Heart right ventricle (tissue), 16 donors: ENCODE measurements at regions not wholly inside any gene's neighbourhood (a gene's known extent, or its start where the extent isn't known, plus 50 kb on each side); places are given as distances from the start of the nearest gene placed in this dataset.

ENCODE experiments used
- ATAC-seq, 8 donors: fragments of 200-7000 bp; cut with Tn5 transposase; one replicate each; pipeline ENCODE4 v1.9.1; 2020; ENCODE audit warnings: mild to moderate bottlenecking in 8 of 8, moderate library complexity in 8 of 8, moderate number of reproducible peaks in 1 of 8
- DNase-seq, 2 donors: peaks; one replicate each; pipeline ENCODE4 v3.0.0-alpha.2; 2020
- H3K27ac ChIP-seq, 10 donors: fragments of 200-600 bp; sonication (generic) in 2 of 10; one replicate each; pipeline versions ENCODE4 v1.5.0 to v1.8.0; 2020 to 2022; ENCODE audit warnings: mild to moderate bottlenecking in 3 of 10
- H3K27me3 ChIP-seq, 7 donors: fragments of 200-600 bp; one replicate each; pipeline ENCODE4 v1.8.0; 2021 to 2022; ENCODE audit warnings: mild to moderate bottlenecking in 2 of 7
- H3K36me3 ChIP-seq, 9 donors: fragments of 200-600 bp; sonication (generic) in 1 of 9; one replicate each; pipeline versions ENCODE4 v1.5.0 to v1.8.0; 2020 to 2022; ENCODE audit warnings: mild to moderate bottlenecking in 2 of 9
- H3K4me1 ChIP-seq, 9 donors: fragments of 200-600 bp; sonication (generic) in 1 of 9; one replicate each; pipeline versions ENCODE4 v1.5.0 to v1.8.0; 2020 to 2022; ENCODE audit warnings: mild to moderate bottlenecking in 4 of 9
- H3K4me3 ChIP-seq, 10 donors: fragments of 200-600 bp; sonication (generic) in 2 of 10; one replicate each; pipeline versions ENCODE4 v1.5.0 to v1.8.0; 2020 to 2022; ENCODE audit warnings: mild to moderate bottlenecking in 7 of 10, moderate library complexity in 2 of 10
- H3K9me3 ChIP-seq, 11 donors: fragments of 200-600 bp in 10 of 11; sonication (generic) in 2 of 11; one replicate each; pipeline versions ENCODE4 v1.5.0 to v1.8.0; 2013 to 2022; ENCODE audit warnings: mild to moderate bottlenecking in 2 of 11, control low read depth in 1 of 11, moderate library complexity in 1 of 11
- CTCF ChIP-seq, 9 donors: fragments of 200-600 bp; sonication (generic) in 2 of 9; IDR thresholded peaks; one replicate each; pipeline versions ENCODE4 v1.5.0 to v1.8.0; 2021 to 2022; ENCODE audit warnings: antibody characterized with exemption in 9 of 9, mild to moderate bottlenecking in 5 of 9, moderate library complexity in 1 of 9
- WGBS, 2 donors: extraction: QIAGEN DNeasy Blood & Tissue Kit; methylation state at CpG; one replicate each; pipeline ENCODE4 v1.1.7; 2013; ENCODE audit warnings: inconsistent platforms in 1 of 2; 5-methylcytosine and 5-hydroxymethylcytosine counted together
- intact Hi-C, 10 donors: fragments of 100-400 bp; cut with DNase I; formaldehyde crosslinking; loops; one replicate each; pipeline versions ENCODE4 v1.11.1 to v1.14.2; 2022
- donor health status: Arrhythmogenic right ventricular cardiomyopathy.
- donor health status: ischemic (EF 13 %, LVEDD 7.1; RV severe dilation, severe dysfunction).
- donor health status: healthy with polysubstance abuse.
- donor health status: DM: no; HTN: yes; CAD: no.
- donor health status: DM: no; HTN: no; CAD: no.
- donor health status: ischemic (EF 25% LVEDD 6.9; RV normal size, moderate dysfunction).
- donor health status: ischemic (EF 25% LVEDD 5.7; RV mildly dilated, moderate dysfunction).
- donor health status: healthy.
- donor health status: DM: yes; HTN: yes; CAD: no.
- donor health status: Ischemic cardiomyopathy.
- donor health status: ischemic (EF 35%, LVEDD 5.7; RV mildly dilated, moderate dysfunction).
- donor health status: nonischemic (EF 11% LVEDD 7.7; RV severe dilation, severe dysfunction).
- donor health status: DM: yes; HTN: yes; CAD: no.
- donor health status: PGD.
- donor health status: ischemic (EF 29% LVEDD 5.4; RV normal size, mild dysfunction).
- donor health status: nonischemic (EF 23%, LVEDD 6.1; RV moderate dilation, normal function).

GRCh38 chr15:77824361-77825251 is 191.9 kb upstream of the LINGO1 start:
- ATAC-seq (no peak), DNase-seq (no peak)
- H3K27ac ChIP-seq, result no peak overlapping the region
- WGBS, 2 donors, result 81 to 82% methylated on average over 13 of the region's 13 CpGs
- no peak overlapping the region for H3K4me3 ChIP-seq
- H3K4me1 ChIP-seq, result peaks cover 0 to 8% (median 4%) of the 10 kb centered on the region in 9 donors
- no peaks in the 10 kb centered on the region for H3K9me3 ChIP-seq
- peaks cover 12 to 38% (median 35%) of the 10 kb centered on the region in 7 donors for H3K27me3 ChIP-seq
- no peaks in the 10 kb centered on the region for H3K36me3 ChIP-seq
- TF ChIP-seq CTCF (IDR thresholded peaks at IDR 0.05), result no peak
- intact Hi-C loops, result loop anchor here in 4 of 10 donors (5.0 to 10.0 kb wide), 4 partner anchors 160 to 720 kb away; partner anchors contain the start of gene LINGO1 (in 1 of the 4)

- no peaks in the 10 kb centered on the region for H3K36me3 ChIP-seq
- peaks cover 17 to 45% (median 42%) of the 10 kb centered on the region in 7 donors for H3K27me3 ChIP-seq
- no peak overlapping the region for H3K27ac ChIP-seq
- DNase-seq, result no peak
- no peak overlapping the region for H3K4me3 ChIP-seq
- 85% methylated on average over 4 of the region's 4 CpGs for WGBS, 2 donors
- no peak for TF ChIP-seq CTCF (IDR thresholded peaks at IDR 0.05)
- H3K9me3 ChIP-seq, result no peaks in the 10 kb centered on the region
- peaks cover 0 to 9% (median 4%) of the 10 kb centered on the region in 9 donors for H3K4me1 ChIP-seq
- ATAC-seq, result no peak
- intact Hi-C loops, result loop anchor here in 4 of 10 donors (2.0 to 10.0 kb wide), 5 partner anchors 159 to 719 kb away; partner anchors contain the start of gene LINGO1 (in 1 of the 4)
These were observed 191.0 kb upstream of the LINGO1 start for GRCh38 chr15:77823736-77824135.

GRCh38 chr15:77822631-77823230 is 190.0 kb upstream of the LINGO1 start:
- no peaks in the 10 kb centered on the region for H3K36me3 ChIP-seq

More at GRCh38 chr15:77822631-77823230, 190.0 kb upstream of the LINGO1 start:
- DNase-seq (no peak), ATAC-seq (no peak)
- Histone ChIP-seq H3K27ac (no peak overlapping the region), H3K27me3 (peaks cover 17 to 55% (median 52%) of the 10 kb centered on the region in 7 donors), H3K4me1 (peaks cover 0 to 11% (median 4%) of the 10 kb centered on the region in 9 donors), H3K9me3 (no peaks in the 10 kb centered on the region), H3K4me3 (no peak overlapping the region)
- intact Hi-C loops, result loop anchor here in 4 of 10 donors (2.0 to 10.0 kb wide), 5 partner anchors 158 to 718 kb away; partner anchors contain the start of gene LINGO1 (in 1 of the 4)
- WGBS, 2 donors, result 69% methylated on average over 7 of the region's 7 CpGs
- no peak for TF ChIP-seq CTCF (IDR thresholded peaks at IDR 0.05)
